GM23248 (cell line): ENCODE measurements at regions not wholly inside any gene's neighbourhood (a gene's known extent, or its start where the extent isn't known, plus 50 kb on each side); places are given as distances from the start of the nearest gene placed in this dataset.

Experiments
- DNase-seq: peaks from one replicate; pipeline ENCODE4 v3.0.0-alpha.2; 2015
- H2AFZ ChIP-seq: fragments of 200-600 bp; sonication (generic); 2 replicates; pipeline ENCODE4 v1.6.1; 2016; ENCODE audit warnings: antibody characterized with exemption
- H3F3A ChIP-seq: fragments of 200-600 bp; sonication (generic); 2 replicates; pipeline ENCODE4 v1.6.1; 2016; ENCODE audit warnings: mild to moderate bottlenecking, antibody characterized with exemption, mixed run types; ENCODE audit not compliant: insufficient read depth
- H3K27ac ChIP-seq: fragments of 200-600 bp; sonication (generic); 2 replicates; pipeline ENCODE4 v1.5.1; 2016; ENCODE audit warnings: mild to moderate bottlenecking
- H3K27me3 ChIP-seq: fragments of 200-600 bp; sonication (generic); replicated peaks from 2 replicates; pipeline ENCODE4 v1.6.1; 2016; ENCODE audit warnings: mild to moderate bottlenecking; ENCODE audit not compliant: insufficient read depth
- H3K36me3 ChIP-seq: fragments of 200-600 bp; sonication (generic); 2 replicates; pipeline ENCODE4 v1.6.1; 2016; ENCODE audit warnings: low read depth, mild to moderate bottlenecking
- H3K4me1 ChIP-seq: fragments of 200-600 bp; sonication (generic); 2 replicates; pipeline ENCODE4 v1.6.1; 2016; ENCODE audit warnings: mild to moderate bottlenecking; ENCODE audit not compliant: insufficient read depth
- H3K4me2 ChIP-seq: fragments of 200-600 bp; sonication (generic); one replicate; pipeline ENCODE4 v1.6.1; 2016; ENCODE audit warnings: mild to moderate bottlenecking; ENCODE audit not compliant: unreplicated experiment
- H3K4me3 ChIP-seq: fragments of 200-600 bp; sonication (generic); 2 replicates; pipeline ENCODE4 v1.5.1; 2016; ENCODE audit warnings: mild to moderate bottlenecking
- H3K79me2 ChIP-seq: fragments of 200-600 bp; sonication (generic); 2 replicates; pipeline ENCODE4 v1.6.1; 2016; ENCODE audit warnings: mild to moderate bottlenecking; ENCODE audit not compliant: insufficient read depth
- H3K9ac ChIP-seq: fragments of 200-600 bp; sonication (generic); 2 replicates; pipeline ENCODE4 v1.6.1; 2016; ENCODE audit warnings: mild to moderate bottlenecking
- H3K9me2 ChIP-seq: fragments of 200-600 bp; sonication (generic); 2 replicates; pipeline ENCODE4 v1.6.1; 2016; ENCODE audit warnings: mixed run types, mild to moderate bottlenecking, moderate library complexity; ENCODE audit not compliant: insufficient read depth
- H3K9me3 ChIP-seq: fragments of 200-600 bp; sonication (generic); one replicate; pipeline ENCODE4 v1.6.1; 2017; ENCODE audit warnings: low read depth
- H4K20me1 ChIP-seq: fragments of 200-600 bp; sonication (generic); 2 replicates; pipeline ENCODE4 v1.6.0; 2016; ENCODE audit not compliant: insufficient read depth
- EZH2 ChIP-seq: fragments of 200-600 bp; sonication (generic); IDR thresholded peaks from 2 replicates; pipeline ENCODE4 v1.6.1; 2018; ENCODE audit warnings: antibody characterized with exemption, mild to moderate bottlenecking; ENCODE audit not compliant: insufficient read depth, poor library complexity, severe bottlenecking
- EZH2phosphoT487 ChIP-seq: fragments of 200-600 bp; sonication (generic); IDR thresholded peaks from 2 replicates; pipeline ENCODE4 v1.6.1; 2018; ENCODE audit warnings: antibody characterized with exemption, moderate library complexity, mild to moderate bottlenecking, low read depth; ENCODE audit not compliant: insufficient read depth
- WGBS, 2 experiments: methylation state at CpG; one replicate each; pipeline ENCODE4 v1.1.6; 2015 to 2017; ENCODE audit warnings: low lambda C conversion rate in 2 of 2, low coverage in 1 of 2; ENCODE audit errors: missing lambda C conversion rate in 2 of 2; 5-methylcytosine and 5-hydroxymethylcytosine counted together
- in situ Hi-C: fragments of 300-500 bp; cut with MboI; formaldehyde crosslinking; loops from 2 replicates; pipeline ENCODE4 v1.15.0; 2020

DNA sequence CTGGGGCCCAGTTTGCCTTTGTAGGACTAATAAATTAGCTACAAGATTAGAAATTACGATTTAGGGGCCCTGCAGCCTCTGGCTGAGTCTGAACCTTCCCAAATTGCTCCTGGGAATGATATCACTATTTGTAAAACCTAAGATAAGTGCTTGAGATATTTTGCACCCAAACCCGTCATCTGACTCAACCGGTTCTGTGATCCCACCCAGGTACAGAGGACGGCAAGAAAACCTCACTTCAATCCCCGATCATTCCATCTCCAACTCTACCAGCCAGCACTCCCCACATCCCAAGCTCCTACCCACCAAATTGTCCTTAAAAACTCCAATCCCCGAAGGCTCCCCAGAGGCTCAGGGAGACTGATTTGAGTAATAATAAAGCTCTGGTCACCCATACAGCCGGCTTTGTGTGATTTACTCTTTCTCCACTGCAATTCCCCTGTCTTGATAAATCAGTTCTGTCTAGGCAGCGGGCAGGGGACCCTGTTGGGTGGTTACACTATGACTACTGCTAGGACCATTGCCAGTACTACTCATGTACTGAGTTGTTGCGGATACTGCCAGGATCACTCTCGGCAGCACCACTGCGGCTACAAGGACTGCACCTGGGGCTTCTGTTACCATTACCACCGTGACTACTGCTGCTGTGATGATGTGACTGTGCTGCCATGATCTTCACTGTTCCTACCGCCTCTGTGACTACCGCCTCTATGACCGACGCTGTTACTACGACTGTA lies 73.1 kb downstream of the IRF8 start:
- H4K20me1 ChIP-seq, result no peaks in the 10 kb centered on the region
- H3K79me2 ChIP-seq, result no peaks in the 10 kb centered on the region
- H3K9me2 ChIP-seq, result no peaks in the 10 kb centered on the region
- DNase-seq, result no peak
- no peak overlapping the region for H3K9ac ChIP-seq
- no peaks in the 10 kb centered on the region for H3K4me1 ChIP-seq
- H3K9me3 ChIP-seq, result no peaks in the 10 kb centered on the region
- H2AFZ ChIP-seq, result no peak overlapping the region
- no peak overlapping the region for H3K4me2 ChIP-seq
- in situ Hi-C loops, result no loop called here
- no peaks in the 10 kb centered on the region for H3K36me3 ChIP-seq
- H3K27ac ChIP-seq, result no peak overlapping the region
- peaks cover 49% of the 10 kb centered on the region for H3K27me3 ChIP-seq
- no peaks in the 10 kb centered on the region for H3F3A ChIP-seq
- WGBS, 2 experiments, result 87 to 88% methylated on average over 17 of the region's 17 CpGs
- H3K4me3 ChIP-seq, result no peak overlapping the region
- TF ChIP-seq EZH2, result no peak
- no peak for TF ChIP-seq EZH2phosphoT487

DNA sequence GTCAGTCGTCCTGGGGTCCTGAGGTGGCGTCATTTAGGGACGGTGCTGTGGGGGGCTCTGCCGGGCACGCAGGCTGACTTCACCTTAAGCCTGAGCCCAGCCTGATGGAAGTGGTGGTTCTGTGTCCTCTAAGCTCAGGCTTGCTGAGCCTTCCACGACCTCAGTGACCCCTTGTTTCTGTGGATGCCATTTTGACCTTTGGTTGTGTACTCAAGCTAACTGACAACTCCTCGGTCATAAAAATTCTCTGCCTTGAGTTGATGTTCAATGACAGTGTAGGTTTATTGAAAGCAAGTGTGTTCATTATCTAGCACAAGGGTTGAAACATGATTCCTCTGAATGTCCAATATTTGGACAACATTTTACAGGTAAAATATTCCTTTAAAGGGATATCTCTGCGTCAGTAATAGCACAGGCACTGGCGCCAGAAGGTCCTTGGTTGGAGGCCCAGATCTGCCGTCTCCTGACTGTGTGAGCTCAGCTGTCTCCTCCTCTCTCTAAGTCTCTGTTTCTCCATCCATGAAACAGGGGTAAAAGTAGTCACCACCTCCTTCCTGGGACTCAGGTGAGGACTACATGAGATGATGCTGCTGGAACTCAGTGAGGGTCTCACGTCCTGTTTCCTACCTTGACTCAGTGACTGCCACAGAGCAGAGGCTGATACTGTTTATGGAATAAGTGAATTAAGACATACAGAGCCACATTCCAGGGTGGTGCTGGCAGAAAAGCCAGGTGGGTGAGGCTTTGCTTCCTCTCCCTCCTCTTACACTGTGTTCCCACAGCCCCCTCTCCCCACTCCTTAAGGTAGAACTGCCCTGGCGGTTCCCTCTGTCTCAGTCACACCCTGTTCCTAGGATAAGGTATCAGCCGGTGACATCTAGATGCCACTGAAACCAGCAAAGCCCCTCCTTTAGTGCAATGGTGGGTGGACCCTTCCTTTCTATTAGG lies 75.7 kb downstream of the IRF8 start:
- H3K9me2 ChIP-seq, result no peaks in the 10 kb centered on the region
- no peak overlapping the region for H3K9ac ChIP-seq
- H2AFZ ChIP-seq, result no peak overlapping the region
- peaks cover 49% of the 10 kb centered on the region for H3K27me3 ChIP-seq
- no peak overlapping the region for H3K4me3 ChIP-seq
- no peaks in the 10 kb centered on the region for H3K79me2 ChIP-seq
- TF ChIP-seq EZH2phosphoT487, result no peak
- no peak for TF ChIP-seq EZH2
- no peak overlapping the region for H3K4me2 ChIP-seq
- H3K27ac ChIP-seq, result no peak overlapping the region
- no peaks in the 10 kb centered on the region for H4K20me1 ChIP-seq
- no peaks in the 10 kb centered on the region for H3K4me1 ChIP-seq
- in situ Hi-C loops, result no loop called here
- H3K36me3 ChIP-seq, result no peaks in the 10 kb centered on the region
- no peaks in the 10 kb centered on the region for H3F3A ChIP-seq
- DNase-seq, result no peak
- no peaks in the 10 kb centered on the region for H3K9me3 ChIP-seq
- 47 to 49% methylated on average over 13 of the region's 13 CpGs for WGBS, 2 experiments

- H3K4me1 ChIP-seq, result no peaks in the 10 kb centered on the region
- no peaks in the 10 kb centered on the region for H3K36me3 ChIP-seq
- H3K27me3 ChIP-seq, result peaks cover 54% of the 10 kb centered on the region
- H3K9me2 ChIP-seq, result no peaks in the 10 kb centered on the region
- TF ChIP-seq EZH2phosphoT487 (no peak), EZH2 (no peak)
- no peak overlapping the region for H3K27ac ChIP-seq
- no peak overlapping the region for H3K4me2 ChIP-seq
- 31 to 41% methylated on average over 7 of the region's 7 CpGs for WGBS, 2 experiments
- no peak for DNase-seq
- no peaks in the 10 kb centered on the region for H4K20me1 ChIP-seq
- no peak overlapping the region for H2AFZ ChIP-seq
- no peaks in the 10 kb centered on the region for H3F3A ChIP-seq
- no peak overlapping the region for H3K9ac ChIP-seq
- no peaks in the 10 kb centered on the region for H3K9me3 ChIP-seq
- no peaks in the 10 kb centered on the region for H3K79me2 ChIP-seq
- in situ Hi-C loops, result no loop called here
- H3K4me3 ChIP-seq, result no peak overlapping the region
Measured at GRCh38 chr16:85975451-85975981, 76.6 kb downstream of the IRF8 start.

GRCh38 chr16:85978291-85978775 lies 79.4 kb downstream of the IRF8 start:
- Histone ChIP-seq H3K79me2 (no peaks in the 10 kb centered on the region), H4K20me1 (no peaks in the 10 kb centered on the region), H3K9me2 (no peaks in the 10 kb centered on the region), H3K27me3 (peaks cover 80% of the 10 kb centered on the region), H3K36me3 (no peaks in the 10 kb centered on the region), H3K9ac (no peak overlapping the region), H3K4me1 (no peaks in the 10 kb centered on the region), H3K27ac (no peak overlapping the region), H3K4me3 (no peak overlapping the region), H3K9me3 (no peaks in the 10 kb centered on the region), H3K4me2 (no peak overlapping the region), H2AFZ (no peak overlapping the region), H3F3A (no peaks in the 10 kb centered on the region)
- in situ Hi-C loops, result no loop called here
- DNase-seq, result no peak
- WGBS, 2 experiments, result 73 to 75% methylated on average over 22 of the region's 22 CpGs
- TF ChIP-seq EZH2 (no peak), EZH2phosphoT487 (no peak)
